GM21360 (cell line): ENCODE measurements at regions not wholly inside any gene's neighbourhood (a gene's known extent, or its start where the extent isn't known, plus 50 kb on each side); places are given as distances from the start of the nearest gene placed in this dataset.

Source experiments
- ATAC-seq: cut with Tn5 transposase; IDR thresholded peaks from one replicate; pipeline ENCODE4 v1.9.1; 2021; ENCODE audit warnings: mild to moderate bottlenecking, moderate library complexity; ENCODE audit not compliant: unreplicated experiment

- ATAC-seq = no peak
Measured at GRCh38 chrX:118878977-118879376, 55.4 kb downstream of the ZCCHC12 start.

DNA sequence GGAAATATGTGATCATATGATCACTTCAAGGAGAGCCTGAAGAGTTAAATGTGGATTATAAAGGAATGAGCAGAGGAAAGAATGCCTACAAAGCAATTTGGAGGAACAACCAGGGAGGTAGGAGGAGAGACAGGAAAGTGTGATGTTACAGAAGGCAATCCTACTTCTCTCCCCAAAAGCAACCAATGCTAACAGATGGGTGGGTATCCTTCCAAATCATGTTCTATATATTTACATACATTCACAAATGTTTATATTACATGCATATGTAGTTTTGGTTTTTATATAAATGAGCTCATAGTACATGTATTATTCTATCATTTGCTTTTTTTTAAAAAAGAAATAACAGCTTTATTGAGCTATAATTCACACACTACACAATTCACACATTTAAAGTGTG lies 56.0 kb downstream of the ZCCHC12 start:
- ATAC-seq = no peak

DNA sequence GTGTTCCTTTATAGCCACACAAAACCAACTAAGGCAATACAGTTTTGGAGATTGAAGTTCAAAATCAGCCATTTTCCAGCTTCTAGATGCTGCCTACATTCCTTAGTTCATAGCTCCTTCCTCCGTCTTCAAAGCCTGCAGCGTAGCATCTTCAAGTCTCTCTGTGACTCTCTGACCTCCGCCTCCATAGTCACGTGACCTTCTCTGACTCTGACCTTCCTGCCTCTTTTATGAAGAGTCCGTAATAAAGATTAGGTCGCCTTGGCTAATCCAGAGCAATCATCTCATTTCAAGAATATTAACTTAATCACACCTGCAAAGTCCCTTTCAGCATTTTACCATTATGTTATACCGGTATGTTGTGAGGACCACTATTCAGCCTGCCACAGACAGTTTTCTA lies 60.4 kb downstream of the ZCCHC12 start:
- ATAC-seq = no peak

DNA sequence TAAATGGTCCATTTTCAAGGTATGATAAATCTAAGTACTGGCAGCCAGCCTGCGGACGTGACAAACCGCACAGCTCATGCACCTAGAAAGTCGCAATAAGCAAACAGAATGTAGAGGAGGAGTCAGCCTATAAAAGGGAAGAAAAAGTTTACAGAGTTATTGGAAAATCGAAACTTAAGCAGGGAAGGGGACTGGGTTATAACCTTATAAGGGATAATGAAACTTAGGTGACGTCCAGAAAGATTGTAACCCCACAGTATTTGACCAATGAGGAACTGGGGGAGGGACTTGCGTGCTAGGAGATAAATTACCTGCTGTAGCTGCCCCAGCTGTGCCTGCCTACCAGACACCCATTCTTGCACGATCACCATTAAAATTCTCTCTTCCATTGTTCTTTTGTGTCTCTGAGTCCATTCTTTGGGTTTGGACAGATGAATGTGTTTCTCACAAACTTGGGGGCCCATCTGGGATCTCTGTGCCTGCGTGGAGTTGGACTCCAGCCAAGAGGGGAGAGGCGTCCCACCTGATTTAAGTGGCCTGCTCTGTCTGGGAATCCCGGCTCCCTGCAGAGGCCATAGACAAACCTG lies 61.0 kb downstream of the ZCCHC12 start:
- ATAC-seq = no peak

GRCh38 chrX:118893923-118894322 lies 70.3 kb downstream of the ZCCHC12 start:
- no peak for ATAC-seq

DNA sequence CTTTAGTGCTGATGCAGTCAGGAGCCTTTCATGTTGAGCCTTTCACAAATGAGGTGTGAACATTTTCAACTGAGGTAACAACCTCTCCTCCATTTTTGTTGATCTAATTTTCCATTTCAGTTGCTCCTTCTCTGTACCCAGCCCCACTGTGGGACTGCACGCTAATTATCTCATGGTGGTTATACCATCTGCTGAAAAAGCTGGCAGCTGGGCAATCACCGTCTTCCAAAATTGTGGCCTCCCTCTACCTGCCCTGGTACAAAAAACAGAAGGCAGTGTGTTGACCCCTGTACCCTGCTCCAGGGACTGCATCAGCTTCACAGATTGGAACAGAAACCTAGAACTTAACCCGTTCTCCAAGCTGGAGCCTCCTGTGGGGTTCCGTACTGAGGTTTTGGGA lies 72.4 kb upstream of the LONRF3 start:
- ATAC-seq = no peak

GRCh38 chrX:118904218-118904617 lies 70.2 kb upstream of the LONRF3 start:
- peak; percentile 75 for ATAC-seq

GRCh38 chrX:118904664-118905063 lies 69.8 kb upstream of the LONRF3 start:
- no peak for ATAC-seq
